CD4-positive, alpha-beta T cell treated with Interleukin-15 for 4 hours (primary cell): ENCODE measurements at regions not wholly inside any gene's neighbourhood (a gene's known extent, or its start where the extent isn't known, plus 50 kb on each side); places are given as distances from the start of the nearest gene placed in this dataset.
"Not testable (repeated sequence)": the region's sequence is repeated elsewhere in the genome, so short reads cannot be mapped to it uniquely, and the experiment has no call there.

Experiments used
- DNase-seq: peaks from one replicate; pipeline ENCODE4 v3.0.0-alpha.2; 2020; ENCODE audit warnings: low spot score

DNA sequence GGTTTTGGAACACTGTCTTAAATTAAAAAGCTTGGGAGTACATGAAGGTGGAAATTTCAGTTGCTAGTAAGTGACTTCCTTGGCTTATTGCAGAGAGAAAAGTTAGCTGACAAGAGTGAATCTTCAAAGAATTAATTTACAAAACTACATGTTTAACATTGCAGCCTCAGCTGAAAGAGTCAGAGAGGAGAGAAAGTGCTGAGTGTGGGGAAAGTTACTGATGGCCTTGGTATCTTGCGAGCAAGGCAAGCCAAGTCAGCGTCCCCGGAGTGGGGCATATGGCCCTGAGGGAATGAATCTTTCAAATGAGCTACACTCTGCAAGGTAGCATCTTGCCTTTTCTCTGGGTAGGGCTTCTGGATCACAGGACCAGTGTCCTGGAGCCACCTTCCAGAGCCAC is 131.3 kb downstream of the LPIN1 start:
- no peak for DNase-seq

DNA sequence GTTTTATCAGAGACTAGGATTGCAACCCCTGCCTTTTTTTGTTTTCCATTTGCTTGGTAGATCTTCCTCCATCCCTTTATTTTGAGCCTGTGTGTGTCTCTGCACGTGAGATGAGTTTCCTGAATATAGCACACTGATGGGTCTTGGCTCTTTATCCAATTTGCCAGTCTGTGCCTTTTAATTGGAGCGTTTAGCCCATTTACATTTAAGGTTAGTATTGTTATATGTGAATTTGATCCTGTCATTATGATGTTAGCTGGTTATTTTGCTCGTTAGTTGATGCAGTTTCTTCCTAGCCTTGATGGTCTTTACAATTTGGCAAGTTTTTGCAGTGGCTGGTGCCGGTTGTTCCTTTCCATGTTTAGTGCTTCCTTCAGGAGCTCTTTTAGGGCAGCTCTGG is 138.8 kb downstream of the LPIN1 start:
- not testable (repeated sequence) for DNase-seq

DNA sequence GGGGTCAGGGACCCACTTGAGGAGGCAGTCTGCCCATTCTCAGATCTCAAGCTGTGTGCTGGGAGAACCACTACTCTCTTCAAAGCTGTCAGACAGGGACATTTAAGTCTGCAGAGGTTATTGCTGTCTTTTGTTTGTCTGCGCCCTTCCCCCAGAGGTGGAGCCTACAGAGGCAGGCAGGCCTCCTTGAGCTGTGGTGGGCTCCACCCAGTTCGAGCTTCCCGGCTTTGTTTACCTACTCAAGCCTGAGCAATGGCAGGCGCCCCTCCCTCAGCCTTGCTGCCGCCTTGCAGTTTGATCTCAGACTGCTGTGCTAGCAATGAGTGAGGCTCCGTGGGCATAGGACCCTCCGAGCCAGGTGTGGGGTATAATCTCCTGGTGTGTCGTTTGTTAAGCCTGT is 140.5 kb downstream of the LPIN1 start:
- not testable (repeated sequence) for DNase-seq

DNA sequence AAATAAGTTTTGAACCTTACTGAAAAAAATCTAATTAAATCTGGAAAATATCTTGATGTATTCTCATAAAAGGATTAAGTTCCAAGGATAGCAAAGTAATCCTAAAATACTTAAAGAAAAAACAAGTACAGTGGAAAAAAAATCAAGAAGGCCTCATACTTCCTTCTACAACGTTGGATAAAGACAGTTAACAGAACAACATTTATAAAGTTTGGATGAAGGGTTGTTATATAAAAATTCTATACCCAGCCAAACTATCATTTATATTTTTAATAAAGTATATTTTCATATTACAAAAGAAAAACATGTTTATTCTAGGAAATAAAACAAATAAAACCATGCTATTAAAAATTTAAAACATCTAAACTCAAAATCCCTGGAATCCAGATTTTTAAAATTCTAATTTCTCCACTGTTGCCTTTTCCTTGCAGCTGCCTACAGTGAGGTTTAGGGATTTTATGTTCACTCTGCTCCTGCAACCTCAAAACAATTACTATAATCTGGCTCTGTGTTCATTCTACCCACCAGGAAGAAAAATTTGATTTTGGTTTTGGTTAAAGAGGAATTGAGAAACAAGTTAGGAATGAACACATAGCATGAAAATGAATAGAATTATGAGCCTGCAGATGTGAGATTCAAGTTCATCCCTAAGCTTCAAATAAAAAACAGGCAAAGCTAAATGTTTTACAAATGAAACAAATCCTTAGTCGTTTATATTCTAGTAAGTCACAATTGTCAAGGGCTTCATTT is 142.8 kb downstream of the LPIN1 start:
- no peak for DNase-seq

DNA sequence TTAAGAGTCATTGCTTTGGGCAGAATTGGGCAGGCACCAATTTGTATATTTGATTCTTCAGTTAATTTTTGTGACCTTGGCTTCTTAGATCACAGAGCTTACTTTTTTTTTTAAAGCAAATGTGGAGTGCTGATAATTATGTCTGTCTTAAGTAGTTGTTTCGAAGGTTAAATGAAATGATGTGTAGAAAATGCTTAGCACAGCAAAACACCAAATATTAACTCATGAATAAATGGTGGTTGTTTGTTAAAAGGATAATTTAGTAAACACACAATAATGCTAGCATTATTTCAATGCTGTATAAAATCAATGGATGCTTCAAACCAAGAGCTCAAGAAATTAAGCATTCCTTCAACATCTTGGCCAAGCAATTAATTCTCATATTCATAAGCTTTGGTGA is 143.4 kb downstream of the LPIN1 start:
- no peak for DNase-seq

DNA sequence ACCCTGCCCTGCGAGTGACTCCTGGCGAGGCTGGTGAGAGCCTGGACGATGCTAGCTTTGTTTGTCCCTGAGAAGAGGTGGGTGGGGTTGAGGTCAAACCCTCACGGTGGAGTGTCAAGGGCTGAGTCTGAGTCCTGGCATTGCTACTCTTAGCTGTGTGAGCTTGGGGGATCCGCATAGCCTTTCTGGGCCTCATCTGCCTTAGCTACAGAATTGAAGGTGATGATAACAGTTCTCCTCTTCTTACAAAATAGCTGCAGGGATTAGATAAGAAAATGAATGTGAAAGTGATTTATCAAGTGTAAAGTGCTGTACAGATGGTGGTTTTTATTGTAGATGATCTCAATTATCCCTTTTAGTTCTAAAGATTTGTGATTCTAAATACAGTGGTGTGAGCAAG is 144.6 kb downstream of the LPIN1 start:
- no peak for DNase-seq

- DNase-seq, result no peak
These were observed 145.4 kb downstream of the LPIN1 start for GRCh38 chr2:11891671-11892440.

DNA sequence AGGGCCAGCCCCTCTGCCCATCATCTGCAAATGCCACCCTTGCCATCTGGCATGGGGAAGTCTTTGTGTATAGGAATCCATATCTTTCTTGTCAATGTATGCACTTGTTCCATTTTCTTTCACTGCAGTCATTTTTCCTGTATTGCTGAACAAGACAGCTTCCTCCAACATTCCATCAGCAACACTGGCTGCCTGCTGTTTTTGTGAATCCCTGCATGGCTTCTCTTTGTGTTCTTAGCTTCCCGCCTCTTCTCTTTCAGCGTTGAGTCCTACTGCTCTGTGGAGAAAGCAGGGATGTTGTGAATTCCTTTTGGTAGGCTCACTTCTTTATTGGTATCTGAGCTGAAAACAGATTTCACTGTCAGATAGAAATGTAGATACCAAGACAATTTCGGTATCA is 150.0 kb downstream of the LPIN1 start:
- DNase-seq, result no peak

DNA sequence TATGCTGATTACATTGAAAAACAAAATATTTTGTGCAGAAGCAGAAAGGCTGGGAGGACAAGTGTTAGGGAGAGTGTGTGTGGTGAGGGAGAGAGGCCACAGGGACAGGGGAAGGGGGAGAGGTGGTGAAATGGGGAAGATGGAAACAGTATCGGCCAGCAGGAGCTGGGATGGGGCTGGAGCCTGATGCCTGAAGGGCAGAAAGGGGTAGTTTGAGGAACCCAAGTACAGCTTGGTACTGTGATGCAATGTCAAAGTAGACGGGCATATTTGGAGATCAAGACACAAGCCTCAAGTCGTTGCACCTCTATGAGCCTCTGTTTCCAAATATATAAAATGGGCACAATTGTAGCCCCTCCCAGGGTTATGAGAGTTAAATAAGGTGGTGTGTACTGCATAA is 152.1 kb downstream of the LPIN1 start:
- DNase-seq, result no peak

DNA sequence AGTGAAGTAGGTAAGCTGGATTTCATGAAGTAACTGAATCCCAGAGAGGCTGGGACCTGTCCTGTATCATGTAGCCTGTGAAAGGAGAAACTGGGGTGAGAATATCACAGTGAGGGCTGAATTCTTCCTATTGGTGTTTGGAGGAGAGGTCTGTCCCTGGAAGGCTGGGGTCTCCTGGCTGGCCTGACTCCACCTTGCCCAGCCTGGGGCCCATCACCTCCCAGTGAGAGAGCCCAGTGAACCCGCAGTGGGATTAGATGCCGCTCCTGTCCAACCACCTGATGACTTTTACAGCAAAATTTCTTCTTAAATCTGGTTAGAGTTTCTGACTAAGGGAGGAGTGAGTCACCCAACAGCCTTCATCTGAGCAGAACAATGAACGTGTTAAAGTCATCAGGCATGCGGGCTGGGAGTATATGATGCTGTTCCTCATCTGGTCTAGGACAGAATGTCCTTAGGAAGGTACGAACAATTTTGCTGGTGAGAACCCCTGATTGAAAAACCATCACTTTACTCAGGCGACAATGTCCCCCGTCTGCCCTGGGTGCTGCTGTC is 152.9 kb downstream of the LPIN1 start:
- DNase-seq, result no peak

DNA sequence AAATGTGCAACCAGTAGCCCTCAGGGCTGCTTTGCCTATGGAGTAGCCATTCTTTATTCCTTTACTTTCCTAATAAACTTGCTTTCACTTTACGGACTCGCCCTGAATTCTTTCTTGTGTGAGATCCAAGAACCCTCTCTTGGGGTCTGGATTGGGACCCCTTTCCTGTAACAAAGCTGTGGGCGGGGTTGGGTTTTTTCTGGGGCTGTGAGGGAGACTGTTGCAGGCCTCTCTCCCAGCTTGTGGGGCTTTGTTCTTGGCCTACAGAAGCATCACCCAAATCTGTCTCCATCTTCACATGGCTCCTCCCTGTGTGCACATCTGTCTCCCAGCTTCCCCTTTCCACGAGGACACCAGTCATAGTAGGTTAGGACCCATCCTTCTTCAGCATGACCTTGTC is 154.5 kb downstream of the LPIN1 start:
- DNase-seq, result not testable (repeated sequence)

DNA sequence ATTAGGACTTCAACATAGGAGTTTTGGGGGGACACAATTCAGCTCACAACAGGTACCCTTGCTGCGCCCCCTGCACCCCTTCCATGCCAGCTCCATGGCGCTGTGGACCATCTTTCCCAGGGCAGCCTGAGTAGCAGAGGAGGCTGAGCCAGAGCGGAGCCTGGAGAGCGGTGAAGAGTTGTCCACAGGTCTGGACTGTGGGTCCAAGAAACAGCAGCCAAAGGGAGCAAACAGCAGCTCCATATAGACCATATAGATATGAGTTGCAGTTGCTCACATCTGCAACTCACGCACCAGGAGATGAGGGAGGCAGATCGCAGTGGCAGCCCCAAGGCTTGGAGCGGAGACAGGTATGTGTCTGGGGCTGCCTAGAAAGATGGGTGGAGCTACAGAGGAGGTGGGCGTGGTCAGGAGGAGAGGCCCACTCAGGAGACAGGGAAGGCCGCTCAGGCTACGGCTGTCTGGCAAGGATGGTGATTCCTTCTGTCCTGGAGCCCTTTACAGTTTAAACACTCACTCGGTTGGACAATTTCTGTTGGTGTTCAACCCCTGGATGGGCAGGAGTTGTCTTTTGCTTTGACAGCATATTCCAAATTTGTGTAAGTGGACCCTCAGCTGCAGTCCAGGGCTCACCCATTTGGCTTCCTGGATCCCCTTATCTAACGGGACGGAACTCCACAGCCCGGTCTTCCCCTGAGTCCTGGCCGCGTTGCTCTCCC is 155.1 kb downstream of the LPIN1 start:
- DNase-seq, result no peak

- DNase-seq, result no peak
These were observed 156.7 kb downstream of the LPIN1 start for GRCh38 chr2:11903085-11903606.

DNA sequence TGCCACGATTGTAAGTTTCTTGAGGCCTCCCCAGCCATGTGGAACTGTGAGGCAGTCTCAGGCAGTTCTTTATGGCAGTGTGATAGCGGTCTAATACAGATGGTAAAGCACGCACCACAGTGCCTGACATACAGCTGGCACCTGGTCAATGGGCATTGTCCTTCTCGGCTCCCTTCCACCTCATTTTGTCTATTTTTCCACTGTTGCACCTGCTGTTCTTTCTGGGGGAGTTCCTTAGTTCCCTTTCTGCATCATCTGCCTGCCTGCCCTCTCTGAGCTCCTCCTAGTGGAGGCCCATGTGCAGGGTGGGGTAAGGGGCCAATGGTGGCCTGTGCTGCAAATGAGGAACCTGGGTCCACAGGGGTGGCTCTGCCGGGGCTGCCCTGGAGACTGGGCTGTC is 157.6 kb downstream of the LPIN1 start:
- DNase-seq, result no peak

GRCh38 chr2:11904941-11905340 is 158.5 kb downstream of the LPIN1 start:
- DNase-seq, result no peak

DNA sequence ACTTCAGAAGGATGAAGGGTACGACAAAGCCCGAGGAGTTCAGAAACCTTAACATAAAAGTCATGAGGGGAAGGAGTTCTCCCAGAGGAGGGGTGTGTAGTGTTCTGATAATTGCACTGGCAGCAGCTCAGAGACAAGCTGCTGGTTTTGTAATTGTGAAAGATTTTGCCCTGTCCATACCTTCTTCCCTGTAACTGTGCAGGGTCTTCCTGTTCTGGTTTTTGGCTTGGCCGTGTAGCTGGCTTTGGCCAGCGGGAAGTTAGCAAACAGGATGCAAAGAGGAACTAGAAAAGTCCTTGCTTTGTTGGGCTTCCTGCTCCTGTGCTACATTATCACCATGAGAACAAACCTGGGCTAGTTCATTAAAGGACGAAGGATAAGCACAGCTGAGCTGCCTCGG is 160.8 kb downstream of the LPIN1 start:
- no peak for DNase-seq

- no peak for DNase-seq
These were observed 164.5 kb downstream of the LPIN1 start for GRCh38 chr2:11910971-11911370.

DNA sequence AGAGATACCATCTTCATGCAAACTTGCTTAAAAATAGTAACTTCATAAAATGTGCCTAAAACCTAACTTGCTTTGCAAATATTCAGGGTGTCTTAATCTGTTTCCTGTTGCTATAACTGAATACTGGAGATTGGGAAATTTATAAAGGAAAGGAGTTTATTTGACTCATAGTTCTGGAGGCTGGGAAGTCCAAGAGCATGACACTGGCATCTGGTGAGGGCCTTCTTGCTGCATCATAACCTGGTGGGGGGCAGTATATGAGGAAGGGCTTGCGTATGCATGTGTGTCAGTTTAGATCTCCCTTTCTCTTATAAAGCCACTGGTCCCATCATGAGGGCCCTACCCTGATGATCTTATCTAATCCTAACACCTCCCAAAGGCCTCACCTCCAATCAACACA is 166.5 kb downstream of the LPIN1 start:
- DNase-seq, result no peak

DNA sequence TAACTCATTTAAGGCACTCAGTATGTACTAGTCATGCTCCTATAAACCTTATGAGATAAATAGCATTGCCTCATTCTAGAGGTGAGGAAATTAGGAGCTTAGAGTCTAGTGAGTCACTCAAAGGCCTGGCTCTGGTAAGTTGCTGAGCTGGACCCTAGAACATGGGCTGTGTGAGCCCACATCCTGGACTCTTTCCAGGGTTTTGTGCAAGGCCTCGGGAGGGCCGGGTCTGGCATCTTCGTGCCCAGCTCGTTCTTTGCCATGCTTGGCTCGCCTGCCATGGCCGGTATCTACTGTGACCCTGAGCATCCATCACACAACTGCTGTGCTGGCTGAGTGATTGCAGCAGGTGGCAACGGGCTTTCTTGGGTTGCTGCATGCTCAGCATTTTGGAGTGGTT is 168.0 kb downstream of the LPIN1 start:
- DNase-seq, result no peak

GRCh38 chr2:11915650-11916049 is 169.2 kb downstream of the LPIN1 start:
- no peak for DNase-seq

- no peak for DNase-seq
These were observed 173.5 kb downstream of the LPIN1 start for GRCh38 chr2:11919953-11920352.

DNA sequence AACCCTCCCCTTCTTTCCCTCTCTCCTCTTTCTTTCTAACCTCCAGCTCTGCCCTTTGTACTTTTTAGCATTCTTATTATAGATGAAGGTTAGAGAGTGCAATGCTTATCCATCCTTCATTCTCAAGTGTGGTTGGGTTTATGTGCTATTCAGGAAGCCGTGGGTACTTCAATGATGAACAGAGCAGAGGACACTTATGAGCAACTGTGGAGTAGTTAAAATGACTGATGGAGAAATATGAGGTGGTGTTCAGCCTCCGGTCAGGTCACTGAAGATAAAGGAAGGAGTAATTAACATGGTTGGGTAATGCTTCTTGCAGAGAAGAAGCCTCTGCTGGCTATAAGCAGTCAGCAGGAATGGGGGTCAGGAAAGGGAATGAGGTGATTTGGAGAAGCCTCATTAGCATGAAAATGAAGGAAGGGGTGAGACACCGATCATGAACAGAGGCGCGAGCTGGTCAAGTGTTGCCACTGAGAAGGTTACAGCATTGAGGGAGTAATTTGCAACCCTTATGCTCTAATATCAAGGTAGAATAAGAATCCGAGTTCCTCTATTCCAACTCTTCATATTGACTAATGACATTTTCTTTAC is 174.7 kb downstream of the LPIN1 start:
- DNase-seq, result no peak
